Right cardiac atrium (tissue), 5 donors: ENCODE measurements at regions not wholly inside any gene's neighbourhood (a gene's known extent, or its start where the extent isn't known, plus 50 kb on each side); places are given as distances from the start of the nearest gene placed in this dataset.
"Not testable (repeated sequence)": the region's sequence is repeated elsewhere in the genome, so short reads cannot be mapped to it uniquely, and the experiment has no call there.

Source experiments
- ATAC-seq, 2 donors: fragments of 200-7000 bp; cut with Tn5 transposase; one replicate each; pipeline versions ENCODE4 v1.8.0 to v1.9.1; 2020; ENCODE audit warnings: moderate library complexity in 2 of 2, mild to moderate bottlenecking in 1 of 2
- DNase-seq, 3 donors: peaks; one replicate each; pipeline ENCODE4 v3.0.0-alpha.2; 2020
- H3K27ac ChIP-seq: one replicate; pipeline ENCODE4 v1.5.1; 2013; ENCODE audit warnings: mild to moderate bottlenecking, low read length, control low read depth, moderate library complexity
- H3K27me3 ChIP-seq: one replicate; pipeline ENCODE4 v1.6.1; 2013; ENCODE audit not compliant: control insufficient read depth, insufficient read depth
- H3K4me1 ChIP-seq: one replicate; pipeline ENCODE4 v1.6.1; 2013; ENCODE audit warnings: low read length; ENCODE audit not compliant: control insufficient read depth, insufficient read depth
- H3K4me3 ChIP-seq: one replicate; pipeline ENCODE4 v1.5.1; 2013; ENCODE audit warnings: low read length, control low read depth
- H3K9me3 ChIP-seq: one replicate; pipeline ENCODE4 v1.6.1; 2013; ENCODE audit warnings: low read length; ENCODE audit not compliant: control insufficient read depth
- WGBS: extraction: QIAGEN DNeasy Blood & Tissue Kit; methylation state at CpG from one replicate; pipeline ENCODE4 v1.1.7; 2013; 5-methylcytosine and 5-hydroxymethylcytosine counted together
- intact Hi-C, 4 donors: fragments of 100-400 bp; cut with DNase I; formaldehyde crosslinking; loops; one replicate each; pipeline versions ENCODE4 v1.11.0 to v1.14.0; 2022 to 2023
- donor health status: healthy with polysubstance abuse.
- donor health status: DM: no; HTN: yes; CAD: no.
- donor health status: DM: no; HTN: no; CAD: no.
- donor health status: DM: no; HTN: yes; CAD: no; lungs with severe emphysema.
- donor health status: DM: yes; HTN: yes; CAD: no.

DNA sequence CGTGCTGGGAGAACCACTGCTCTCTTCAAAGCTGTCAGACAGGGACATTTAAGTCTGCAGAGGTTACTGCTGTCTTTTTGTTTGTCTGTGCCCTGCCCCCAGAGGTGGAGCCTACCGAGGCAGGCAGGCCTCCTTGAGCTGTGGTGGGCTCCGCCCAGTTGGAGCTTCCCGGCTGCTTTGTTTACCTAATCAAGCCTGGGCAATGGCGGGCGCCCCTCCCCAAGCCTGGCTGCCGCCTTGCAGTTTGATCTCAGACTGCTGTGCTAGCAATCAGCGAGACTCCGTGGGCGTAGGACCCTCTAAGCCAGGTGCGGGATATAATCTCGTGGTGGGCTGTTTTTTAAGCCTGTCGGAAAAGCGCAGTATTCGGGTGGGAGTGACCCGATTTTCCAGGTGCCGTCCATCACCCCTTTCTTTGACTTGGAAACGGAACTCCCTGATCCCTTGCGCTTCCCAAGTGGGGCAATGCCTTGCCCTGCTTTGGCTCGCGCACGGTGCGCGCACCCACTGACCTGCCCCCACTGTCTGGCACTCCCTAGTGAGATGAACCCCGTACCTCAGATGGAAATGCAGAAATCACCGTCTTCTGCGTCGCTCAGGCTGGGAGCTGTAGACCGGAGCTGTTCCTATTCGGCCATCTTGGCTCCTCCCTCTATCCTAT lies 617.0 kb downstream of the ADCYAP1 start:
- H3K27me3 ChIP-seq, intact Hi-C loops, H3K4me3 ChIP-seq, DNase-seq, H3K9me3 ChIP-seq, H3K4me1 ChIP-seq, ATAC-seq, H3K27ac ChIP-seq: not testable (repeated sequence)
- WGBS: 88% methylated on average over 30 of the region's 30 CpGs

DNA sequence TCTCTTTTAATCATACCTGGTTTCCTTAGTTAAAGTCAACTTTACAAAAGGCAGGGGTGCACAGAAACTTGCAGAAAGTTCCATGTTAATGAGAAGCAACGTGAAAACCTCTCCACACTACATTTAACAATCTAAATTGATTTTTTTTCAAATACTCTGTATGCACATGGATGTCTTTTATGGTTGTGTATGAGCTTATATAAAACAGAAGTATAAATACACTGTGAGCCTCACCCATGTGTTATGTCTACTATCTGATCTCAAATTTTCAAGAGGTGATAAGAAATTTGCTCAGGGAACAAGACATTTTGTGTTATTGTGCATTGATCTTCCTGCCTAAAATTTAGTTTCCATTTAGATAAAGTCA lies 617.6 kb downstream of the ADCYAP1 start:
- Histone ChIP-seq H3K27ac (no peak overlapping the region), H3K4me1 (no peaks in the 10 kb centered on the region), H3K4me3 (no peak overlapping the region), H3K27me3 (no peaks in the 10 kb centered on the region), H3K9me3 (no peaks in the 10 kb centered on the region)
- ATAC-seq (no peak), DNase-seq (no peak)
- WGBS: 60% methylated on average over 1 of the region's 1 CpG
- intact Hi-C loops: no loop called here

DNA sequence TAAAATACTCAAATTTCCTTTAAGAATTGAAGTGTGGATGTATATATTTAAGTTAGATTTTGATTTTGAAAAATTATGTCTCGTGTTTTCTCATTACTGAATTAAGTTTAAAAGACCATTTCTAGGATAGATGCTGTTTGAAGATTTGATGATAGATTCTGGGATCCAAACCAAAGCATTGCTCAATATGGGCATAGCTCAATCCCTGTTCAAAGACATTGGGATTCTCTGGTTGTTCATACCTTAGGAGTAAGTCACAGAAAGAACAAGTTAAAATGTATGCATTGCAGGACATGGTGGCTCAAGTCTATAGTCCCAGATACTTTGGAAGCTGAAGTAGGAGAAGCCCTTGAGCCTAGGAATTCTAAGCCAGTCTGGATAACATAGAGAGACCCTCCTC lies 622.3 kb downstream of the ADCYAP1 start:
- Histone ChIP-seq H3K4me1 (no peaks in the 10 kb centered on the region), H3K27ac (no peak overlapping the region), H3K4me3 (no peak overlapping the region), H3K9me3 (no peaks in the 10 kb centered on the region), H3K27me3 (no peaks in the 10 kb centered on the region)
- ATAC-seq: no peak
- DNase-seq: no peak
- intact Hi-C loops: no loop called here
- WGBS: 40% methylated on average over 1 of the region's 1 CpG

DNA sequence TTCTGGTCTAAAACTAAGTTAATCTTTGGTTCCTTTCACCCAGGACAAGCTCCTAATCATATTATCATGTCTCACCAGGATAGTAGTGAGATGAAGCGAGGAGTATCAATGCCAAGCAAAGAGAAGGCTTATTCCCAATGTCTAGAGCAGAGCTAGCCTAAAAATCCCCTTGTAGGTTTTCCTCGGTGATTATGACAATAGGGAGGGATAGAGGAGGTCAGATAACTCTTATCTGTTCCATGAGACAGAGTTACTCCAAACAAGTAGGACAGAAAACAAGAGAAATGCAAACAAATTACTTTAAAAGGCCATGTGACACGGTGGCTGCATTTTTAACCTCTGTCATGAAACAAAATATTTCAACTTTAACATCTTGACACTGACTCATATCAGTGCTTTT lies 623.1 kb downstream of the ADCYAP1 start:
- no peaks in the 10 kb centered on the region for H3K4me1 ChIP-seq
- no peak overlapping the region for H3K27ac ChIP-seq
- no peak for DNase-seq
- no peaks in the 10 kb centered on the region for H3K9me3 ChIP-seq
- no peaks in the 10 kb centered on the region for H3K27me3 ChIP-seq
- 48% methylated on average over 3 of the region's 3 CpGs for WGBS
- no peak for ATAC-seq
- intact Hi-C loops: no loop called here
- H3K4me3 ChIP-seq: no peak overlapping the region

DNA sequence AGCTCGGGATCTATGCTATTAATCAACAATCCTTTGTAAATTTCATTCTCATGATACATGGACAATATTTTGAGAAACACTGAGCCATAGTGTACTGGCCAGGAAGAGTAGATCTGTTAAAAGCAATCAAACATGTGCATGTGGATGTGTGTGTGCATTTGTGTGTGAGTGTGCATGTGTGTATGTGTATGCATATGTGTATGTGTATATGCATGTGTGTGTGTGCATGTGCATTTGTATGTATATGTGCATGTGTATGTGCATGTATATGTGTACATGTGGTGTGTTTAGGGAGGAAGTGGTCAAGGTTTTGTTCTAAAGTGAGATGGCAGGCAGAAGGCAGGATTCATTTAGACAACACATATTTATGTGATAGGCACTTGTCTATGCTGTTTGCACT lies 623.8 kb downstream of the ADCYAP1 start:
- WGBS: 75% methylated on average over 1 of the region's 1 CpG

DNA sequence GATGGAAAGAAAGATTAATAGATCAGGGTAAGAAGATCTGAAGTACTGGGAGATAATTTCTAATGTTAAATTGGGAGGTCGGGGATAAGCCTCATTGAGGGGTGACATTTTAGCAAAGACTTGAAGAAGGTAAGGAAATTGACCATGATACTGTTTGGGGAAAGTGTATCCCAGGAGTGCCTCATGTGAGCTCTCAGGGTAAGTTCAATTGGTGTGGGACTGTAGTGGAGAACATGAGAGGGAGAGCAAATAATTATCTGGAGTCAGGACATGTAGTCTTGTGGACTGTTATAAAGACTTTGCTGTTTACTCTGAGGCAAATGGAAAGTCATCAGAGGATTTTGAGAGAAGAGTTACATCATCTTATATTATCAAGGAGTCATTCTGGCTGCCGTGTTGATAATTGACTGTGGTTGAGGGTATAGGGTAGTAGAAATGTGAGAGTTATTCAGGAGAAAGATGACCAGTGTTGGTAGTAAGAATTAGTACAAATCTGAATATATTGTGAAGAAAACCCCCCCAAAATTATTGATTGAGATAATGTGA lies 624.4 kb downstream of the ADCYAP1 start:
- intact Hi-C loops: no loop called here
- ATAC-seq: no peak
- Histone ChIP-seq H3K27ac (no peak overlapping the region), H3K9me3 (no peaks in the 10 kb centered on the region), H3K4me1 (no peaks in the 10 kb centered on the region), H3K4me3 (no peak overlapping the region), H3K27me3 (no peaks in the 10 kb centered on the region)
- WGBS: 59% methylated on average over 2 of the region's 2 CpGs
- no peak for DNase-seq

More for the DNA sequence above, 623.8 kb downstream of the ADCYAP1 start:
- ATAC-seq (no peak), DNase-seq (no peak)
- Histone ChIP-seq H3K4me3 (no peak overlapping the region), H3K9me3 (no peaks in the 10 kb centered on the region), H3K27me3 (no peaks in the 10 kb centered on the region), H3K27ac (no peak overlapping the region), H3K4me1 (no peaks in the 10 kb centered on the region)
- intact Hi-C loops: no loop called here

DNA sequence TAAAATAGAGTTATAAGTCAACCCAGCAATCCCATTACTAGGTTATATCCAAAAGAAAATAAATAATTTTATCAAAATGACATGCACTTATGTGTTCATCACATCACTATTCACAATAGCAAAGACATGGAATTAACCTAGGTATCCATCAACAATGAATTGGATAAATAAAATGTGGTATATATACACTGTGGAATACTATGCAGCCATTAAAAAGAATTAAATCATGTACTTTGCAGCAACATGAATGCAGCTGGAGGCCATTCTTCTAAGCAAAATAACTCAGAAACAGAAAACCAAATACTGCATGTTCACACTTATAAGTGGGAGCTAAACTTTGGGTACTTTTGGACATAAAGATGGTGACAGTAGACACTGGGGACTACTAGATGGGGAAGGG lies 626.0 kb downstream of the ADCYAP1 start:
- intact Hi-C loops: no loop called here
- DNase-seq (no peak), ATAC-seq (no peak)
- Histone ChIP-seq H3K4me3 (no peak overlapping the region), H3K27ac (no peak overlapping the region), H3K4me1 (no peaks in the 10 kb centered on the region), H3K27me3 (no peaks in the 10 kb centered on the region), H3K9me3 (no peaks in the 10 kb centered on the region)

DNA sequence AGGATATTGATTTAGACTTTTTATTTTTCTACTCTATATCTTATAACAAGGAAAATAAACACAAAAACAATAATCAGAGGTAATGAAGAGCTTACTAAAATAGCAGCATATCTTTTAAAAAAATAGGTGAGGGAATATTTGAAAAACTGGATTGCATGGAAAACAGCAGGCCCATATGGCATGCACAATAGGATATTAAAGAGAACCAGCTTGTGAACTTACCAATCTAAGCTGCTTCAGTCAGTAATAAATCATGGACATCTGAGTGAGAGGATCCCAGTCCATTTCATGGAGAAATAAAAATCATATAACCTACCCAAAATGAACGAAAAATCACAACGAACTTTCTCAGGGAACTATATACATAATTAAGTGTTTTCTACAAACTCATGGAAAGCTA lies 634.6 kb downstream of the ADCYAP1 start:
- no peak overlapping the region for H3K27ac ChIP-seq
- no peaks in the 10 kb centered on the region for H3K4me1 ChIP-seq
- 78% methylated on average over 2 of the region's 2 CpGs for WGBS
- no peak overlapping the region for H3K4me3 ChIP-seq
- H3K27me3 ChIP-seq: no peaks in the 10 kb centered on the region
- ATAC-seq: no peak
- intact Hi-C loops: no loop called here
- no peak for DNase-seq
- no peaks in the 10 kb centered on the region for H3K9me3 ChIP-seq

DNA sequence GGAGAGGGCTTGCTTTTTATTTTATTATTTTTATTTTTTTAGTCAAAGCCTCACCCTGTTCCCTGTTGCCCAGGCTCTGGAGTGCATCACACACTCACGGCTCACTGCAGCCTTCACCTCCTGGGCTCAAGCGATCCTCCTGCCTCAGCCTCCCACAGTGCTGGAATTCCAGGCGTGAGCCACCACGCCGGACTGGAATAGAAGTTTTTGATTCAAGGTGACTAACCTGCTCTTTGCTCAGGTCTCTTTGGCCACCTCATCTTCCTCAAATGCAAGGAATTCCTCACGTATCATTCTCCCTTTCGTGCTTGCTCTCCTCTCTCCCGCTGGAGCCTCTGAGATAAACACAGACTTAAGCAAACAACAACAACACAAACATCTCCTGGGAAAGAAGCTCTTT lies 636.8 kb downstream of the ADCYAP1 start:
- DNase-seq (no peak), ATAC-seq (no peak)
- intact Hi-C loops: no loop called here
- WGBS: 85% methylated on average over 8 of the region's 8 CpGs
- H3K27me3 ChIP-seq: no peaks in the 10 kb centered on the region
- H3K4me3 ChIP-seq: no peak overlapping the region
- no peak overlapping the region for H3K27ac ChIP-seq
- H3K9me3 ChIP-seq: no peaks in the 10 kb centered on the region
- no peaks in the 10 kb centered on the region for H3K4me1 ChIP-seq

DNA sequence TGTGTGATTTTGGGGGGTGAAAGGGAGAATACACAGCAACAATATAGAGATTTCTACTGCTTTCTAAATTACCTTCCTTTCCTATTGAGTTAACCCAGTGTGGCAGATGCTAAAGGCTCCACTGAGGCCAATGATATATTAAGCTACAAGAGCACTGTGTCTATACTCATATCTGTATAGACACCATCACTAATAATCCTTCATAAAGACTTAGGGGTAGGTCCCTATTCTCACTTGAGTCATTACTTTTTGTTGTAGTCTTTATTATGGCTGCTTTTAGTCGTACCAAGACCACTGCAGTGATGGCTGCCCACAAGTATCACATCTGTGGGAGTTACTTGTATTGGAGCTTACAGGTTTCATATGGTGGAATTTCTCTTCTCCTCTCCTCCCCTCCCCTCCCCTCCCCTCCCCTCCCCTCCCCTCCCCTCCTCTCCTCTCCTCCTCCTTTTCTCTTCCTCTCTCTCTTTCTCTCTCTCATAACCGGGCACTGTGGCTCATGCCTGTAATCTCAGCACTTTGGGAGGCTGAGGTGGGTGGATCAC lies 637.6 kb downstream of the ADCYAP1 start:
- H3K4me3 ChIP-seq: no peak overlapping the region
- DNase-seq (no peak), ATAC-seq (no peak)
- 84% methylated on average over 2 of the region's 2 CpGs for WGBS
- intact Hi-C loops: no loop called here
- H3K9me3 ChIP-seq: no peaks in the 10 kb centered on the region
- no peak overlapping the region for H3K27ac ChIP-seq
- no peaks in the 10 kb centered on the region for H3K27me3 ChIP-seq
- H3K4me1 ChIP-seq: no peaks in the 10 kb centered on the region

DNA sequence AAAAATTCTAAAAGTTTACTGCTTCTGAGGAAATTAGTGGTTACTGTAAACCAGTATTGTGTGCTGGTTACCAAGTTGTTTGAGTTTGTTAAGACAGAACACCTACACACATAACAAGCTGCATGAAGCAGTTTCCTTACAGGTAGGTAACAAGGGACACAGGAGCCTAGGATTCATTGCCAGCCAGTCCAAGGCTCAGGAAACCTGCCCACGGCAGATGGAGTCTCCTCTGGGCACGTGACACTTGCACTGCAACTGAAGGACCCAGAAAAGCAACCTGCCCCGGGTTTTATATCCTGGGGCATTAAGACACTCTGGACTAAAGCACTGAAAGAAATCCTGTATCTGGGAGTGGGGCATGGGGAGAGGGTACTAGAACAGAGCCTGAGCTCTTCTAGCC lies 639.3 kb downstream of the ADCYAP1 start:
- no peaks in the 10 kb centered on the region for H3K27me3 ChIP-seq
- H3K9me3 ChIP-seq: no peaks in the 10 kb centered on the region
- no peak for DNase-seq
- no peak for ATAC-seq
- intact Hi-C loops: no loop called here
- no peak overlapping the region for H3K4me3 ChIP-seq
- 72% methylated on average over 3 of the region's 3 CpGs for WGBS
- no peaks in the 10 kb centered on the region for H3K4me1 ChIP-seq
- no peak overlapping the region for H3K27ac ChIP-seq

DNA sequence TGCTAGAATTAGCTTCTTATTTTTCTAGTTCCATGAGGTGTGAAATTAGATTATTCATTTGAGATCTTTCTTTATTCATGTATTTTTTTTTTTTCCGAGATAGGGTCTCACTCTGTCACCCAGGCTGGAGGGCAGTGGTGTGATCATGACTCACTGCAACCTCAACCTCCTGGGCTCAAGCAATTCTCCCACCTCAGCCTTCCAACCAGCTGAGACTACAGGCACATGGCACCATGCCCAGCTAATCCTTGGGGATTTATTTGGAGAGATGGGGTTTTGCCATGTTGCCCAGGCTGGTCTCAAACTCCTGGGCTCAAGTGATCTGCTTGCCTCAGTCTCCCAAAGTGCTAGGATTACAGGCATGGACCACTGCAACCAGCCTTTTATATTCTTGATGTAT lies 653.0 kb downstream of the ADCYAP1 start:
- H3K4me3 ChIP-seq, intact Hi-C loops, H3K27ac ChIP-seq, ATAC-seq, H3K4me1 ChIP-seq, H3K27me3 ChIP-seq, H3K9me3 ChIP-seq, DNase-seq: not testable (repeated sequence)
- 70% methylated on average over 1 of the region's 1 CpG for WGBS
